PC-3 (cell line): ENCODE measurements at regions not wholly inside any gene's neighbourhood (a gene's known extent, or its start where the extent isn't known, plus 50 kb on each side); places are given as distances from the start of the nearest gene placed in this dataset.
A peak's percentile ranks its signal among the peaks of the same experiment; 100 is the strongest.

Experiments
- ATAC-seq: fragments of 200-7000 bp; cut with Tn5 transposase; 2 replicates; pipeline ENCODE4 v1.9.1; 2020; ENCODE audit warnings: mild to moderate bottlenecking, moderate library complexity
- BruUV-seq: library from RNA; stranded (reverse); fragments of 400-500 nt; replicated peaks from 2 replicates; lab custom pipeline; 2021; lab: Mats Ljungman, UMichigan
- CTCF ChIA-PET: fragments of 300-600 bp; sonication (Branson Sonifier 250); formaldehyde crosslinking; loops from one replicate; lab custom pipeline; 2022; ENCODE audit warnings: antibody characterized with exemption; lab: Charles Lee
- POLR2A ChIA-PET: fragments of 300-600 bp; sonication (Branson Sonifier 250); formaldehyde crosslinking; loops from one replicate; lab custom pipeline; 2022; ENCODE audit warnings: antibody characterized with exemption; ENCODE audit not compliant: unreplicated experiment; lab: Charles Lee
- DNase-seq: peaks from one replicate; pipeline ENCODE4 v3.0.0-alpha.2; 2015
- H2AFZ ChIP-seq: fragments of 300-600 bp; sonication (generic); 2 replicates; pipeline ENCODE4 v1.6.0; 2016; ENCODE audit warnings: antibody characterized with exemption, low read length
- H3F3A ChIP-seq: fragments of 300-600 bp; sonication (generic); one replicate; pipeline ENCODE4 v1.6.0; 2017; ENCODE audit warnings: antibody characterized with exemption, low read length, control low read depth, mild to moderate bottlenecking; ENCODE audit not compliant: unreplicated experiment
- H3K27ac ChIP-seq: fragments of 300-600 bp; sonication (generic); 2 replicates; pipeline ENCODE4 v1.5.1; 2016; ENCODE audit warnings: mild to moderate bottlenecking, low read length
- H3K27me3 ChIP-seq: fragments of 300-600 bp; sonication (generic); 2 replicates; pipeline ENCODE4 v1.6.1; 2016; ENCODE audit warnings: low read length, mixed read lengths
- H3K36me3 ChIP-seq: fragments of 300-600 bp; sonication (generic); 2 replicates; pipeline ENCODE4 v1.6.1; 2016; ENCODE audit warnings: low read depth, mixed run types, low read length, mixed read lengths
- H3K4me1 ChIP-seq: fragments of 300-600 bp; sonication (generic); 2 replicates; pipeline ENCODE4 v1.5.1; 2016; ENCODE audit warnings: low read length; ENCODE audit not compliant: insufficient read depth
- H3K4me2 ChIP-seq: fragments of 300-600 bp; sonication (generic); 2 replicates; pipeline ENCODE4 v1.6.0; 2016; ENCODE audit warnings: low read length
- H3K4me3 ChIP-seq: fragments of 300-600 bp; sonication (generic); 2 replicates; pipeline ENCODE4 v1.5.1; 2016; ENCODE audit warnings: mild to moderate bottlenecking, low read length, mixed read lengths
- H3K79me2 ChIP-seq: fragments of 300-600 bp; sonication (generic); 2 replicates; pipeline ENCODE4 v1.6.1; 2017; ENCODE audit warnings: low read length, mixed read lengths
- H3K9ac ChIP-seq: fragments of 300-600 bp; sonication (generic); 2 replicates; pipeline ENCODE4 v1.6.0; 2016; ENCODE audit warnings: mild to moderate bottlenecking, low read length
- H3K9me2 ChIP-seq: fragments of 300-600 bp; sonication (generic); replicated peaks from 2 replicates; pipeline ENCODE4 v1.6.1; 2016; ENCODE audit warnings: mixed run types, low read length, mixed read lengths
- H3K9me3 ChIP-seq: fragments of 300-600 bp; sonication (generic); 2 replicates; pipeline ENCODE4 v1.6.1; 2016; ENCODE audit warnings: low read length, mixed read lengths
- H4K20me1 ChIP-seq: fragments of 300-600 bp; sonication (generic); 2 replicates; pipeline ENCODE4 v1.6.1; 2016; ENCODE audit warnings: low read length, mixed read lengths
- EZH2 ChIP-seq: fragments of 300-600 bp; sonication (generic); IDR thresholded peaks from one replicate; pipeline ENCODE4 v1.6.1; 2017; ENCODE audit warnings: antibody characterized with exemption, mild to moderate bottlenecking, low read length; ENCODE audit not compliant: unreplicated experiment
- EZH2phosphoT487 ChIP-seq: fragments of 300-600 bp; sonication (generic); IDR thresholded peaks from 2 replicates; pipeline ENCODE4 v1.6.1; 2018; ENCODE audit warnings: mild to moderate bottlenecking, antibody characterized with exemption, low read length, borderline replicate concordance
- intact Hi-C: fragments of 100-400 bp; cut with micrococcal nuclease; formaldehyde crosslinking; loops from 2 replicates; pipeline ENCODE4 v1.9.0; 2023
- TF ChIP-seq, protein P1 (sequence below): fragments of 300-600 bp; sonication (generic); conservative IDR thresholded peaks from 2 replicates; pipeline ENCODE4 v1.5.1; 2017; ENCODE audit warnings: antibody characterized with exemption, low read depth, mild to moderate bottlenecking, low read length

DNA sequence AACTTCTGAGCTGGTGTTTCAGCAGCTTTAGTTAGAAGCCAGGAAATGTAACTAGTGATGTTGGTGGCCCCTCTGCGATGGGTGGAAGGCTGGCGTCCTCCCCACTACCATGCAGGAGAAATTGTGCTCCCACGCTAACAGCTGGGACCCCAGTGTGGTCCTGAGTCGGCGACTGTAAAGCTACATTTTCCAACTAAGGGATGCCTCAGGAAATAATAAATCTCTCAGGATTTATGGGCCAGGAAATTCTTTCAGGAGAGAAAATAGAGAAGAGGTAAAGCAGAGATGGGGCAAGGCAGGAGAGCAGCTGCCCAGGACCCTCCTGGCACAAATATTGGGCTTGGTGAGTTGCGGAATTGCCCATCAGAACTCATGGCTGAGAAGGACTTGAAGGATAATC is 186.9 kb downstream of the OPA1 start:
- POLR2A ChIA-PET = interaction anchor here (0.6 to 1.2 kb wide), 3 partner anchors 72 to 361 kb away, joined by 4 to 10 read pairs (median 9); no protein-coding TSS in a partner anchor
- intact Hi-C loops = loop anchor here (2.0 to 5.0 kb wide), 6 partner anchors 52 to 292 kb away; no protein-coding TSS in a partner anchor
- no peak overlapping the region for H3K27ac ChIP-seq

DNA sequence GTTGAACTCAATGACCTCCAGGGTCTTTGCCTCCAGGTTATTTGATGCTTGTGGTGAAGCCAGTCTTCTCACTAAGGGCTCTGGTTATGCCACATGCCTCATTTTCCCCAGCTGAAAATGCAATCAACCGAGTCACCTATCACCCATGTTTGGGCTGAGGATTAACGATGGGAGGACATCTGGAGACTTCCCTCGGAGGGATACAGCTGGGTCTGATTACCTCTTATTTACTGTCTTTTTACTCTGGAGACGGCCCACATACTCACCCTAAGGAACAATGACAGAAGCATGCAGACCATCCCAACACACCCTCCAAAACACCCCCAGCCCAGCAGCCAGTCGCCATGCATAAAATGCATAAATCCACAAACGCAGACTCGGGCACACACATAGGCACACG is 187.4 kb downstream of the OPA1 start:
- no peak overlapping the region for H3K9ac ChIP-seq
- H4K20me1 ChIP-seq = no peaks in the 10 kb centered on the region
- H3K4me3 ChIP-seq = no peak overlapping the region
- no peaks in the 10 kb centered on the region for H3K36me3 ChIP-seq
- peak overlapping the region; percentile 58 for H3K4me2 ChIP-seq
- TF ChIP-seq, protein P1, sequence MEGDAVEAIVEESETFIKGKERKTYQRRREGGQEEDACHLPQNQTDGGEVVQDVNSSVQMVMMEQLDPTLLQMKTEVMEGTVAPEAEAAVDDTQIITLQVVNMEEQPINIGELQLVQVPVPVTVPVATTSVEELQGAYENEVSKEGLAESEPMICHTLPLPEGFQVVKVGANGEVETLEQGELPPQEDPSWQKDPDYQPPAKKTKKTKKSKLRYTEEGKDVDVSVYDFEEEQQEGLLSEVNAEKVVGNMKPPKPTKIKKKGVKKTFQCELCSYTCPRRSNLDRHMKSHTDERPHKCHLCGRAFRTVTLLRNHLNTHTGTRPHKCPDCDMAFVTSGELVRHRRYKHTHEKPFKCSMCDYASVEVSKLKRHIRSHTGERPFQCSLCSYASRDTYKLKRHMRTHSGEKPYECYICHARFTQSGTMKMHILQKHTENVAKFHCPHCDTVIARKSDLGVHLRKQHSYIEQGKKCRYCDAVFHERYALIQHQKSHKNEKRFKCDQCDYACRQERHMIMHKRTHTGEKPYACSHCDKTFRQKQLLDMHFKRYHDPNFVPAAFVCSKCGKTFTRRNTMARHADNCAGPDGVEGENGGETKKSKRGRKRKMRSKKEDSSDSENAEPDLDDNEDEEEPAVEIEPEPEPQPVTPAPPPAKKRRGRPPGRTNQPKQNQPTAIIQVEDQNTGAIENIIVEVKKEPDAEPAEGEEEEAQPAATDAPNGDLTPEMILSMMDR = no peak
- TF ChIP-seq EZH2phosphoT487 (no peak), EZH2 (no peak)
- CTCF ChIA-PET = interaction anchor here (0.5 to 3.1 kb wide), 16 partner anchors 92 to 823 kb away, joined by 3 to 50 read pairs (median 6); partner anchors contain the start of gene HES1
- no peak for DNase-seq
- no TSS peak for BruUV-seq
- intact Hi-C loops = loop anchor here (2.0 to 5.0 kb wide), 5 partner anchors 52 to 292 kb away; no protein-coding TSS in a partner anchor
- ATAC-seq = no peak
- H3K27me3 ChIP-seq = no peaks in the 10 kb centered on the region
- H3K4me1 ChIP-seq = peaks cover 47% of the 10 kb centered on the region
- H2AFZ ChIP-seq = peak overlapping the region; percentile 21; the same call in 1 of the 2 replicates
- no peaks in the 10 kb centered on the region for H3K79me2 ChIP-seq
- H3K27ac ChIP-seq = no peak overlapping the region
- H3K9me3 ChIP-seq = no peaks in the 10 kb centered on the region
- H3F3A ChIP-seq = no peaks in the 10 kb centered on the region
- POLR2A ChIA-PET = interaction anchor here (0.5 to 2.7 kb wide), 8 partner anchors 25 to 536 kb away, joined by 4 to 14 read pairs (median 5); partner anchors contain the start of gene HES1
- no peaks in the 10 kb centered on the region for H3K9me2 ChIP-seq

More for the DNA sequence above, 186.9 kb downstream of the OPA1 start:
- H4K20me1 ChIP-seq = no peaks in the 10 kb centered on the region
- no peaks in the 10 kb centered on the region for H3K9me3 ChIP-seq
- H2AFZ ChIP-seq = no peak overlapping the region
- H3K4me1 ChIP-seq = peaks cover 47% of the 10 kb centered on the region
- TF ChIP-seq EZH2phosphoT487 (no peak), EZH2 (no peak)
- TF ChIP-seq, protein P1 = no peak
- no peaks in the 10 kb centered on the region for H3K9me2 ChIP-seq
- CTCF ChIA-PET = interaction anchor here (0.5 to 3.1 kb wide), 3 partner anchors 93 to 555 kb away, joined by 3 to 50 read pairs (median 3); no protein-coding TSS in a partner anchor
- no peak overlapping the region for H3K4me3 ChIP-seq
- H3K27me3 ChIP-seq = no peaks in the 10 kb centered on the region
- no peak for DNase-seq
- H3K9ac ChIP-seq = no peak overlapping the region
- no peak for ATAC-seq
- no peaks in the 10 kb centered on the region for H3K36me3 ChIP-seq
- no peaks in the 10 kb centered on the region for H3F3A ChIP-seq
- no peak overlapping the region for H3K4me2 ChIP-seq
- no TSS peak for BruUV-seq
- no peaks in the 10 kb centered on the region for H3K79me2 ChIP-seq
